ENCODE measurements at regions not wholly inside any gene's neighbourhood (a gene's known extent, or its start where the extent isn't known, plus 50 kb on each side); places are given as distances from the start of the nearest gene placed in this dataset.

- H3K4me3 ChIP-seq (ENCODE audit: low read depth, low read length), result no peak overlapping the region
- DNase-seq (ENCODE audit: low read depth), result no peak
- no peak for TF ChIP-seq CTCF (conservative IDR thresholded peaks at IDR 0.05; ENCODE audit: low read depth, low read length)
Observed at GRCh38 chr2:164060031-164060430, 324.2 kb upstream of the FIGN start.

GRCh38 chr2:164055623-164056022 is 319.8 kb upstream of the FIGN start:
- no peak for TF ChIP-seq CTCF (conservative IDR thresholded peaks at IDR 0.05; ENCODE audit: low read depth, low read length)
- DNase-seq (ENCODE audit: low read depth), result no peak

GRCh38 chr2:164054651-164055050 is 318.8 kb upstream of the FIGN start:
- no peak overlapping the region for H3K4me3 ChIP-seq (ENCODE audit: low read depth, low read length)
- no peak for DNase-seq (ENCODE audit: low read depth)
- TF ChIP-seq CTCF (conservative IDR thresholded peaks at IDR 0.05; ENCODE audit: low read depth, low read length), result no peak

More at GRCh38 chr2:164055623-164056022, 319.8 kb upstream of the FIGN start:
- no peak overlapping the region for H3K4me3 ChIP-seq (ENCODE audit: low read depth, low read length)

- no peak for TF ChIP-seq CTCF (conservative IDR thresholded peaks at IDR 0.05; ENCODE audit: low read depth, low read length)
- DNase-seq (ENCODE audit: low read depth), result no peak
- H3K4me3 ChIP-seq (ENCODE audit: low read depth, low read length), result no peak overlapping the region
Observed at GRCh38 chr2:164053021-164053420, 317.2 kb upstream of the FIGN start.

GRCh38 chr2:164052006-164052405 is 316.2 kb upstream of the FIGN start:
- no peak for TF ChIP-seq CTCF (conservative IDR thresholded peaks at IDR 0.05; ENCODE audit: low read depth, low read length)
- DNase-seq (ENCODE audit: low read depth), result no peak
- no peak overlapping the region for H3K4me3 ChIP-seq (ENCODE audit: low read depth, low read length)

- TF ChIP-seq CTCF (conservative IDR thresholded peaks at IDR 0.05; ENCODE audit: low read depth, low read length), result no peak
- DNase-seq (ENCODE audit: low read depth), result no peak
- H3K4me3 ChIP-seq (ENCODE audit: low read depth, low read length), result no peak overlapping the region
Observed at GRCh38 chr2:164048729-164049128, 312.9 kb upstream of the FIGN start.

GRCh38 chr2:164046040-164046439 is 310.2 kb upstream of the FIGN start:
- TF ChIP-seq CTCF (conservative IDR thresholded peaks at IDR 0.05; ENCODE audit: low read depth, low read length), result no peak
- H3K4me3 ChIP-seq (ENCODE audit: low read depth, low read length), result no peak overlapping the region
- no peak for DNase-seq (ENCODE audit: low read depth)

Data from epithelial cell of proximal tubule (primary cell).